IMR-90 (cell line): ENCODE measurements at regions not wholly inside any gene's neighbourhood (a gene's known extent, or its start where the extent isn't known, plus 50 kb on each side); places are given as distances from the start of the nearest gene placed in this dataset.

Source experiments
- ATAC-seq: fragments of 200-7000 bp; cut with Tn5 transposase; 2 replicates; pipeline ENCODE4 v1.9.1; 2020; ENCODE audit warnings: low read depth, mild to moderate bottlenecking, moderate library complexity
- BruUV-seq: library from RNA; stranded (reverse); fragments of 400-500 nt; replicated peaks from 2 replicates; lab custom pipeline; 2021; lab: Mats Ljungman, UMichigan
- CTCF ChIA-PET: fragments of 300-600 bp; formaldehyde crosslinking; extraction: SDS; loops from one replicate; lab custom pipeline; 2021; ENCODE audit warnings: antibody characterized with exemption; lab: Yijun Ruan, JAX
- POLR2A ChIA-PET: fragments of 300-600 bp; sonication (Branson Sonifier 250); formaldehyde crosslinking; loops from one replicate; lab custom pipeline; 2022; ENCODE audit warnings: antibody characterized with exemption; ENCODE audit not compliant: unreplicated experiment; lab: Charles Lee
- DNase-seq: peaks from one replicate; pipeline ENCODE4 v3.0.0; 2013
- H2AFZ ChIP-seq: replicated peaks from 2 replicates; pipeline ENCODE3; 2013; ENCODE audit warnings: low read length, mild to moderate bottlenecking; ENCODE audit not compliant: poor library complexity
- H2AK5ac ChIP-seq: 2 replicates; pipeline ENCODE4 v1.6.1; 2013; ENCODE audit warnings: low read depth, low read length, inconsistent platforms
- H2AK9ac ChIP-seq: replicated peaks from 2 replicates; pipeline ENCODE3; 2013; ENCODE audit warnings: mild to moderate bottlenecking, low read depth, low read length, moderate library complexity; ENCODE audit not compliant: poor library complexity
- H2BK120ac ChIP-seq: 2 replicates; pipeline ENCODE4 v1.6.1; 2013; ENCODE audit warnings: low read depth, low read length, inconsistent platforms
- H2BK15ac ChIP-seq: 3 replicates; pipeline ENCODE4 v1.6.1; 2013; ENCODE audit warnings: low read depth, low read length, inconsistent platforms
- H2BK20ac ChIP-seq: 2 replicates; pipeline ENCODE4 v1.6.1; 2013; ENCODE audit warnings: low read depth, mild to moderate bottlenecking, inconsistent platforms, low read length, moderate library complexity
- H2BK5ac ChIP-seq: 2 replicates; pipeline ENCODE4 v1.6.1; 2013; ENCODE audit warnings: mild to moderate bottlenecking, low read depth, low read length, inconsistent platforms; ENCODE audit not compliant: poor library complexity, severe bottlenecking
- H3K14ac ChIP-seq: replicated peaks from 2 replicates; pipeline ENCODE4 v1.6.1; 2013; ENCODE audit warnings: low read depth, low read length, inconsistent platforms
- H3K18ac ChIP-seq: 2 replicates; pipeline ENCODE4 v1.6.1; 2013; ENCODE audit warnings: low read depth, low read length, control low read depth
- H3K23ac ChIP-seq: 2 replicates; pipeline ENCODE4 v1.6.1; 2013; ENCODE audit warnings: low read depth, low read length, inconsistent platforms
- H3K27ac ChIP-seq: 2 replicates; pipeline ENCODE4 v1.5.1; 2013; ENCODE audit warnings: mild to moderate bottlenecking, control low read depth, low read length; ENCODE audit not compliant: insufficient read depth
- H3K27me3 ChIP-seq: 2 replicates; pipeline ENCODE4 v1.6.1; 2013; ENCODE audit warnings: low read length; ENCODE audit not compliant: control insufficient read depth, insufficient read depth
- H3K36me3 ChIP-seq: 2 replicates; pipeline ENCODE4 v1.6.1; 2013; ENCODE audit warnings: low read length, mixed read lengths; ENCODE audit not compliant: control insufficient read depth, insufficient read depth
- H3K4ac ChIP-seq: 2 replicates; pipeline ENCODE4 v1.6.1; 2013; ENCODE audit warnings: low read depth, low read length, inconsistent platforms
- H3K4me1 ChIP-seq: 2 replicates; pipeline ENCODE4 v1.6.1; 2013; ENCODE audit warnings: low read length, mixed read lengths; ENCODE audit not compliant: control insufficient read depth, insufficient read depth
- H3K4me2 ChIP-seq: 2 replicates; pipeline ENCODE4 v1.6.1; 2013; ENCODE audit warnings: low read depth, mild to moderate bottlenecking, control low read depth, low read length, moderate library complexity
- H3K4me3 ChIP-seq: 2 replicates; pipeline ENCODE4 v1.5.1; 2013; ENCODE audit warnings: low read depth, mild to moderate bottlenecking, control low read depth, low read length, moderate library complexity; ENCODE audit not compliant: insufficient read depth
- H3K56ac ChIP-seq: 2 replicates; pipeline ENCODE4 v1.6.1; 2013; ENCODE audit warnings: low read length, inconsistent platforms; ENCODE audit not compliant: insufficient read depth; ENCODE audit errors: extremely low read depth
- H3K79me1 ChIP-seq, 2 experiments: 2 replicates each; pipeline ENCODE4 v1.6.1; 2013; ENCODE audit warnings: low read length in 2 of 2, inconsistent platforms in 1 of 2, low read depth in 1 of 2
- H3K9ac ChIP-seq: 2 replicates; pipeline ENCODE4 v1.6.1; 2013; ENCODE audit warnings: low read depth, low read length, control low read depth
- H3K9me1 ChIP-seq: 2 replicates; pipeline ENCODE4 v1.6.1; 2013; ENCODE audit warnings: low read length, inconsistent platforms; ENCODE audit not compliant: insufficient read depth
- H3K9me3 ChIP-seq: 2 replicates; pipeline ENCODE4 v1.6.1; 2013; ENCODE audit warnings: low read length; ENCODE audit not compliant: control insufficient read depth, insufficient read depth
- H4K20me1 ChIP-seq: 2 replicates; pipeline ENCODE4 v1.6.1; 2013; ENCODE audit warnings: low read length, inconsistent platforms; ENCODE audit not compliant: insufficient read depth
- H4K5ac ChIP-seq: 2 replicates; pipeline ENCODE4 v1.6.1; 2013; ENCODE audit warnings: mild to moderate bottlenecking, low read depth, low read length, control low read depth
- H4K8ac ChIP-seq, 2 experiments: 2 replicates each; pipeline ENCODE4 v1.6.1; 2013; ENCODE audit warnings: low read depth in 2 of 2, low read length in 2 of 2, control low read depth in 1 of 2, inconsistent platforms in 1 of 2
- H4K91ac ChIP-seq: 2 replicates; pipeline ENCODE4 v1.6.1; 2013; ENCODE audit warnings: low read depth, low read length, inconsistent platforms; ENCODE audit not compliant: insufficient read depth
- BHLHE40 ChIP-seq: fragments of 150-350 bp; IDR thresholded peaks from 2 replicates; pipeline ENCODE4 v1.6.1; 2016; ENCODE audit warnings: mild to moderate bottlenecking, low read depth, low read length
- CEBPB ChIP-seq: IDR thresholded peaks from 2 replicates; pipeline ENCODE4 v1.6.1; 2012; ENCODE audit warnings: low read depth, low read length, improper control_type of control experiment
- CHD1 ChIP-seq: IDR thresholded peaks from 2 replicates; pipeline ENCODE4 v1.6.1; 2012; ENCODE audit warnings: low read depth, low read length, improper control_type of control experiment
- CTCF ChIP-seq: conservative IDR thresholded peaks from 2 replicates; pipeline ENCODE4 v1.5.1; 2012; ENCODE audit warnings: mild to moderate bottlenecking, low read depth, low read length, improper control_type of control experiment
- ELK1 ChIP-seq: fragments of 150-350 bp; IDR thresholded peaks from 2 replicates; pipeline ENCODE4 v1.6.1; 2016; ENCODE audit warnings: low read depth, mild to moderate bottlenecking, low read length, moderate library complexity, borderline replicate concordance
- FOS ChIP-seq: fragments of 150-350 bp; IDR thresholded peaks from 2 replicates; pipeline ENCODE4 v1.6.1; 2016; ENCODE audit warnings: low read depth, low read length
- MAFK ChIP-seq: IDR thresholded peaks from 2 replicates; pipeline ENCODE4 v1.6.1; 2012; ENCODE audit warnings: low read depth, low read length, improper control_type of control experiment
- MAZ ChIP-seq: IDR thresholded peaks from 2 replicates; pipeline ENCODE4 v1.6.1; 2012; ENCODE audit warnings: low read depth, mild to moderate bottlenecking, low read length, improper control_type of control experiment, moderate library complexity, borderline replicate concordance
- MXI1 ChIP-seq: IDR thresholded peaks from 2 replicates; pipeline ENCODE4 v1.6.1; 2012; ENCODE audit warnings: low read depth, mild to moderate bottlenecking, low read length, moderate library complexity, borderline replicate concordance
- NFE2L2 ChIP-seq: fragments of 150-350 bp; IDR thresholded peaks from 2 replicates; pipeline ENCODE4 v1.6.1; 2016; ENCODE audit warnings: low read depth, mild to moderate bottlenecking, low read length
- POLR2A ChIP-seq: IDR thresholded peaks from 2 replicates; pipeline ENCODE4 v1.6.1; 2012; ENCODE audit warnings: mild to moderate bottlenecking, low read depth, low read length
- RAD21 ChIP-seq: IDR thresholded peaks from 2 replicates; pipeline ENCODE4 v1.6.1; 2012; ENCODE audit warnings: low read length, improper control_type of control experiment
- RCOR1 ChIP-seq: IDR thresholded peaks from 2 replicates; pipeline ENCODE4 v1.6.1; 2012; ENCODE audit warnings: mild to moderate bottlenecking, low read length, improper control_type of control experiment; ENCODE audit not compliant: insufficient replicate concordance
- RFX5 ChIP-seq: IDR thresholded peaks from 2 replicates; pipeline ENCODE4 v1.8.0; 2012; ENCODE audit warnings: low read depth, mild to moderate bottlenecking, low read length, moderate library complexity
- SMC3 ChIP-seq: fragments of 150-350 bp; IDR thresholded peaks from 2 replicates; pipeline ENCODE4 v1.6.1; 2016; ENCODE audit warnings: low read depth, mild to moderate bottlenecking, antibody characterized with exemption, low read length, moderate library complexity
- USF2 ChIP-seq: fragments of 150-350 bp; IDR thresholded peaks from 2 replicates; pipeline ENCODE4 v1.6.1; 2017; ENCODE audit warnings: mild to moderate bottlenecking, antibody characterized with exemption, low read length, low read depth
- WGBS, 2 experiments: methylation state at CpG; one replicate each; pipeline versions ENCODE4 v1.1.5 to v1.1.7; 2013; ENCODE audit warnings: missing lambda C conversion rate in 2 of 2; ENCODE audit not compliant: insufficient read length in 1 of 2; ENCODE audit errors: extremely low coverage in 2 of 2; 5-methylcytosine and 5-hydroxymethylcytosine counted together
- dilution Hi-C: fragments of 300-500 bp; cut with HindIII; formaldehyde crosslinking; loops from one replicate; pipeline ENCODE4 v1.14.3; 2018; ENCODE audit warnings: low sequenced_read_pairs; ENCODE audit not compliant: unreplicated experiment
- in situ Hi-C: fragments of 300-500 bp; cut with MboI; formaldehyde crosslinking; loops from 3 replicates; pipeline ENCODE4 v1.14.3; 2019; ENCODE audit warnings: low sequenced_read_pairs, inconsistent platforms, mixed read lengths
- intact Hi-C: fragments of 100-400 bp; cut with micrococcal nuclease; formaldehyde crosslinking; loops from 2 replicates; pipeline ENCODE4 v1.10.0; 2022

GRCh38 chr11:115721296-115721995 lies 217.2 kb upstream of the CADM1 start:
- Histone ChIP-seq H3K9ac (no peak overlapping the region), H3K27ac (no peak overlapping the region), H3K56ac (no peak overlapping the region), H3K4me3 (no peak overlapping the region), H3K4me2 (no peak overlapping the region), H3K14ac (no peak overlapping the region), H3K23ac (no peak overlapping the region), H4K91ac (no peak overlapping the region; the same call in 1 of the 2 replicates), H2BK20ac (no peak overlapping the region), H2BK15ac (no peak overlapping the region; the same call in 2 of the 3 replicates), H3K79me1 (no peaks in the 10 kb centered on the region), H2AFZ (no peak overlapping the region), H4K8ac (no peak overlapping the region), H3K4me1 (peaks cover 10% of the 10 kb centered on the region), H3K4ac (no peak overlapping the region), H3K27me3 (no peaks in the 10 kb centered on the region; the same call in none of the 2 replicates), H2BK5ac (no peak overlapping the region), H3K9me1 (no peaks in the 10 kb centered on the region), H2AK9ac (no peak overlapping the region), H2BK120ac (no peak overlapping the region), H3K9me3 (no peaks in the 10 kb centered on the region), H4K5ac (no peak overlapping the region), H4K20me1 (no peaks in the 10 kb centered on the region), H2AK5ac (no peak overlapping the region), H3K18ac (no peak overlapping the region), H3K36me3 (no peaks in the 10 kb centered on the region)
- in situ Hi-C loops: no loop called here
- TF ChIP-seq CTCF: no peak
- TF ChIP-seq BHLHE40: no peak
- TF ChIP-seq MAFK: no peak
- no peak for TF ChIP-seq MXI1
- TF ChIP-seq MAZ: no peak
- no peak for TF ChIP-seq ELK1
- TF ChIP-seq USF2: no peak
- no peak for TF ChIP-seq CEBPB
- TF ChIP-seq NFE2L2: no peak
- TF ChIP-seq POLR2A: no peak
- TF ChIP-seq FOS: no peak
- no peak for TF ChIP-seq RCOR1
- no peak for TF ChIP-seq CHD1
- TF ChIP-seq RFX5: no peak
- TF ChIP-seq SMC3: no peak
- no peak for TF ChIP-seq RAD21
- no peak for ATAC-seq
- no TSS peak for BruUV-seq
- intact Hi-C loops: no loop called here
- no peak for DNase-seq
- ChIA-PET CTCF (no interaction called here), POLR2A (no interaction called here)
- dilution Hi-C loops: no loop called here
- no CpG with 5 or more reads among the region's 3 CpGs for WGBS, 2 experiments
